Suprapubic skin (tissue), 4 donors: ENCODE measurements at regions not wholly inside any gene's neighbourhood (a gene's known extent, or its start where the extent isn't known, plus 50 kb on each side); places are given as distances from the start of the nearest gene placed in this dataset.

Experiments used
- DNase-seq, 2 donors: peaks; one replicate each; pipeline ENCODE4 v3.0.0-alpha.2; 2019; ENCODE audit warnings: low spot score in 2 of 2
- H3K27ac ChIP-seq: fragments of 200-600 bp; sonication (generic); one replicate; pipeline ENCODE4 v1.5.1; 2019
- H3K27me3 ChIP-seq: fragments of 200-600 bp; sonication (generic); one replicate; pipeline ENCODE4 v1.5.1; 2019
- H3K36me3 ChIP-seq: fragments of 200-600 bp; sonication (generic); one replicate; pipeline ENCODE4 v1.5.1; 2019
- H3K4me1 ChIP-seq: fragments of 200-600 bp; sonication (generic); one replicate; pipeline ENCODE4 v1.5.1; 2019
- H3K4me3 ChIP-seq: fragments of 200-600 bp; sonication (generic); one replicate; pipeline ENCODE4 v1.5.1; 2019; ENCODE audit warnings: mild to moderate bottlenecking
- H3K9me3 ChIP-seq: fragments of 200-600 bp; sonication (generic); one replicate; pipeline ENCODE4 v1.5.1; 2019
- EP300 ChIP-seq: sonication (generic); formaldehyde crosslinking; IDR thresholded peaks from one replicate; pipeline ENCODE4 v1.6.1; 2017; ENCODE audit warnings: antibody characterized with exemption
- POLR2A ChIP-seq, 2 donors: fragments of 450-650 bp; IDR thresholded peaks; one replicate each; pipeline ENCODE4 v1.6.1; 2017; ENCODE audit warnings: antibody characterized with exemption in 2 of 2, mild to moderate bottlenecking in 2 of 2, moderate library complexity in 2 of 2
- POLR2AphosphoS5 ChIP-seq, 3 donors: sonication (generic); formaldehyde crosslinking; IDR thresholded peaks; one replicate each; pipeline ENCODE4 v1.6.1; 2017; ENCODE audit warnings: antibody characterized with exemption in 3 of 3
- WGBS: methylation state at CpG from one replicate; pipeline ENCODE4 v1.1.5; 2018; 5-methylcytosine and 5-hydroxymethylcytosine counted together
- TF ChIP-seq, protein P1 (sequence below), 2 donors: fragments of 200-600 bp in 1 of 2; fragments of 450-650 bp in 1 of 2; sonication (generic) in 1 of 2; IDR thresholded peaks; one replicate each; pipeline ENCODE4 v1.5.1; 2016 to 2019; ENCODE audit warnings: antibody characterized with exemption in 2 of 2, mild to moderate bottlenecking in 1 of 2, moderate library complexity in 1 of 2

DNA sequence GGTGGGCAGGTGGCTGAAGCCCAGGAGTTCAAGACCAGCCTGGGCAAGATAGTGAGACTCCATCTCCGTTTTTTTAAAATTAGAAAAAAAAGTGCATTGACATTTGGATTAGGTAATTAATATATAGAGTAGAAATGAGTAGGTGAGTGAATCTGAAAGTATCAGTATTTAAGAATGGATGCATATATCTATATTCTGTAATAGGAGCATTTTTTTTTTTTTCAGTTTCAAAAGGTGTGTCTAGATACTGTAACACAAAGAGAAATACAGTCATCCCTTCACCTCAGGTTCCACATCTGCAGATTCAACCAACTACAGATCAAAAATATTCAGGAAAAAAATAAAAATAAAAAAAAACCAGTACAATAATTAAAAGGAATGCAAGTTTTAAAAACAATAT is 50.8 kb downstream of the RBM27 start:
- Histone ChIP-seq H3K9me3 (no peaks in the 10 kb centered on the region), H3K36me3 (peaks cover 56% of the 10 kb centered on the region), H3K4me3 (no peak overlapping the region), H3K27ac (no peak overlapping the region), H3K4me1 (no peaks in the 10 kb centered on the region), H3K27me3 (no peaks in the 10 kb centered on the region)
- no peak for TF ChIP-seq POLR2A (IDR thresholded peaks at IDR 0.05)
- TF ChIP-seq POLR2AphosphoS5 (IDR thresholded peaks at IDR 0.05): no peak
- TF ChIP-seq, protein P1, sequence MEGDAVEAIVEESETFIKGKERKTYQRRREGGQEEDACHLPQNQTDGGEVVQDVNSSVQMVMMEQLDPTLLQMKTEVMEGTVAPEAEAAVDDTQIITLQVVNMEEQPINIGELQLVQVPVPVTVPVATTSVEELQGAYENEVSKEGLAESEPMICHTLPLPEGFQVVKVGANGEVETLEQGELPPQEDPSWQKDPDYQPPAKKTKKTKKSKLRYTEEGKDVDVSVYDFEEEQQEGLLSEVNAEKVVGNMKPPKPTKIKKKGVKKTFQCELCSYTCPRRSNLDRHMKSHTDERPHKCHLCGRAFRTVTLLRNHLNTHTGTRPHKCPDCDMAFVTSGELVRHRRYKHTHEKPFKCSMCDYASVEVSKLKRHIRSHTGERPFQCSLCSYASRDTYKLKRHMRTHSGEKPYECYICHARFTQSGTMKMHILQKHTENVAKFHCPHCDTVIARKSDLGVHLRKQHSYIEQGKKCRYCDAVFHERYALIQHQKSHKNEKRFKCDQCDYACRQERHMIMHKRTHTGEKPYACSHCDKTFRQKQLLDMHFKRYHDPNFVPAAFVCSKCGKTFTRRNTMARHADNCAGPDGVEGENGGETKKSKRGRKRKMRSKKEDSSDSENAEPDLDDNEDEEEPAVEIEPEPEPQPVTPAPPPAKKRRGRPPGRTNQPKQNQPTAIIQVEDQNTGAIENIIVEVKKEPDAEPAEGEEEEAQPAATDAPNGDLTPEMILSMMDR (IDR thresholded peaks at IDR 0.05): no peak
- no peak for TF ChIP-seq EP300
- no peak for DNase-seq
- WGBS: 94% methylated on average over 1 of the region's 1 CpG

GRCh38 chr5:146273109-146273508 is 65.5 kb upstream of the POU4F3 start:
- Histone ChIP-seq H3K4me1 (no peaks in the 10 kb centered on the region), H3K27me3 (no peaks in the 10 kb centered on the region), H3K4me3 (no peak overlapping the region), H3K9me3 (no peaks in the 10 kb centered on the region), H3K36me3 (peaks cover 88% of the 10 kb centered on the region), H3K27ac (no peak overlapping the region)
- no peak for DNase-seq
- TF ChIP-seq POLR2AphosphoS5 (IDR thresholded peaks at IDR 0.05) (no peak), POLR2A (IDR thresholded peaks at IDR 0.05) (no peak), EP300 (no peak)
- TF ChIP-seq, protein P1 (IDR thresholded peaks at IDR 0.05): no peak

DNA sequence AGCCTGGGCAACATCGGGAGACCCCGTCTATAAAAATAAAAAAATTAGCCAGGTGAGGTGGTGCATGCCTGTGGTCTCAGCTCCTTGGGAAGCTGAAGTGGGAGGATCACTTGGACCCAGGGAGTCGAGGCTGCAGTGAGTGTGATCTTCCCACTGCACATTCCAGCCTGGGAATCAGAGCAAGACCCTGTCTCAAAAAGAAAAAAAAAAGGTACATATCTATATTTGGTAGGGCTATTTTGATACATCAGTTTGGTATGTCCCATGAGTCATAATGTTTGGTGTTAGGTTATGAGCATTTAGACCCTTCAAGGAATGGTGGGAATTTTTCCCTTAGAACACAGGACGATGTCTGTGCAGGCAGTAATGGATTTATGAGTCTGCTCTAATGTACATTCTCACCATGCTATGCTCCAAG is 55.3 kb upstream of the POU4F3 start:
- WGBS: 67% methylated on average over 4 of the region's 4 CpGs

DNA sequence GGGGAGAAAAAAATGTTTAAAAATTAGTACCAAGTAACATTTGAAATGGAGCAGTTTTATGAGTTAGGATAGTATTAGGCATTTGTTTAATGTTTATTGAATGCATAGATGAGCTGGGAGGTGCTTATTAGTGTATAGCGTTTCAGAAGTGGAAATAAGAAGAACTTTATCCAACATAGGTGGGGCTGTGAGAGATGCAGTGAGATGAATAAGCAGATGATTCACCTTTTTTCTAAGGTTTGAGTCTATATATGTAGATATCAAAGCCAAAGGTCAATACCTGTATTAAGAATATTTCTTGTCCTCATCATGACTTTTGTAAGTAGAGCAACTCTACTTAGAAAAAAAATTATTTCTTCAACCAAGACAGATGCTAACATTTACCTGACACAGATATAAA is 54.6 kb upstream of the POU4F3 start:
- Histone ChIP-seq H3K27me3 (no peaks in the 10 kb centered on the region), H3K4me1 (no peaks in the 10 kb centered on the region), H3K36me3 (peaks cover 65% of the 10 kb centered on the region), H3K9me3 (no peaks in the 10 kb centered on the region), H3K4me3 (no peak overlapping the region), H3K27ac (no peak overlapping the region)
- DNase-seq: no peak
- WGBS: 78% methylated on average over 1 of the region's 1 CpG
- TF ChIP-seq POLR2A (IDR thresholded peaks at IDR 0.05) (no peak), POLR2AphosphoS5 (IDR thresholded peaks at IDR 0.05) (no peak), EP300 (no peak)

More for the DNA sequence above, 55.3 kb upstream of the POU4F3 start:
- no peaks in the 10 kb centered on the region for H3K9me3 ChIP-seq
- no peak overlapping the region for H3K4me3 ChIP-seq
- H3K4me1 ChIP-seq: no peaks in the 10 kb centered on the region
- peaks cover 69% of the 10 kb centered on the region for H3K36me3 ChIP-seq
- no peak for DNase-seq
- H3K27me3 ChIP-seq: no peaks in the 10 kb centered on the region
- TF ChIP-seq, protein P1 (IDR thresholded peaks at IDR 0.05): no peak
- TF ChIP-seq EP300 (no peak), POLR2AphosphoS5 (IDR thresholded peaks at IDR 0.05) (no peak), POLR2A (IDR thresholded peaks at IDR 0.05) (no peak)
- H3K27ac ChIP-seq: no peak overlapping the region
